ENCODE measurements at regions not wholly inside any gene's neighbourhood (a gene's known extent, or its start where the extent isn't known, plus 50 kb on each side); places are given as distances from the start of the nearest gene placed in this dataset.

GRCh38 chr10:118904286-118904685, 125.2 kb upstream of the NANOS1 start:
- TF ChIP-seq CTCF (IDR thresholded peaks at IDR 0.05) (no peak), POLR2A (IDR thresholded peaks at IDR 0.05) (no peak)

Data from adrenal gland (tissue), 5 donors.